HG02759 (cell line): ENCODE measurements at regions not wholly inside any gene's neighbourhood (a gene's known extent, or its start where the extent isn't known, plus 50 kb on each side); places are given as distances from the start of the nearest gene placed in this dataset.

Source experiments
- ATAC-seq: cut with Tn5 transposase; IDR thresholded peaks from one replicate; pipeline ENCODE4 v1.9.1; 2021; ENCODE audit warnings: mild to moderate bottlenecking, moderate library complexity; ENCODE audit not compliant: unreplicated experiment

- ATAC-seq: peak; percentile 80
Measured at GRCh38 chr4:129641179-129641578, 545.2 kb downstream of the C4orf33 start.

GRCh38 chr4:129645461-129645860 lies 549.5 kb downstream of the C4orf33 start:
- ATAC-seq: no peak

- no peak for ATAC-seq
Measured at GRCh38 chr4:129668092-129668491, 572.1 kb downstream of the C4orf33 start.

GRCh38 chr4:129672941-129673340 lies 577.0 kb downstream of the C4orf33 start:
- no peak for ATAC-seq

GRCh38 chr4:129675036-129675435 lies 579.1 kb downstream of the C4orf33 start:
- no peak for ATAC-seq

- ATAC-seq: no peak
Measured at GRCh38 chr4:129676934-129677333, 581.0 kb downstream of the C4orf33 start.

GRCh38 chr4:129682586-129682985 lies 586.6 kb downstream of the C4orf33 start:
- no peak for ATAC-seq

GRCh38 chr4:129707949-129708348 lies 612.0 kb downstream of the C4orf33 start:
- ATAC-seq: no peak

GRCh38 chr4:129708784-129709183 lies 612.8 kb downstream of the C4orf33 start:
- no peak for ATAC-seq

- ATAC-seq: no peak
Measured at GRCh38 chr4:129738175-129738574, 642.2 kb downstream of the C4orf33 start.

GRCh38 chr4:129747756-129748155 lies 651.8 kb downstream of the C4orf33 start:
- no peak for ATAC-seq

- ATAC-seq: no peak
Measured at GRCh38 chr4:129748991-129749390, 653.0 kb downstream of the C4orf33 start.

- ATAC-seq: no peak
Measured at GRCh38 chr4:129751646-129752045, 655.7 kb downstream of the C4orf33 start.

- no peak for ATAC-seq
Measured at GRCh38 chr4:129783596-129783995, 687.6 kb downstream of the C4orf33 start.

GRCh38 chr4:129788486-129788885 lies 692.5 kb downstream of the C4orf33 start:
- no peak for ATAC-seq

- no peak for ATAC-seq
Measured at GRCh38 chr4:129804461-129804981, 708.6 kb downstream of the C4orf33 start.

- no peak for ATAC-seq
Measured at GRCh38 chr4:129806986-129807385, 711.0 kb downstream of the C4orf33 start.

- ATAC-seq: no peak
Measured at GRCh38 chr4:129808242-129808641, 712.3 kb downstream of the C4orf33 start.

GRCh38 chr4:129821073-129821472 lies 725.1 kb downstream of the C4orf33 start:
- no peak for ATAC-seq

- ATAC-seq: no peak
Measured at GRCh38 chr4:129821963-129822362, 726.0 kb downstream of the C4orf33 start.

GRCh38 chr4:129822701-129823100 lies 726.7 kb downstream of the C4orf33 start:
- no peak for ATAC-seq

GRCh38 chr4:129823105-129823504 lies 727.2 kb downstream of the C4orf33 start:
- ATAC-seq: no peak

- ATAC-seq: no peak
Measured at GRCh38 chr4:129829373-129829772, 733.4 kb downstream of the C4orf33 start.
